Loucy (cell line): ENCODE measurements at regions not wholly inside any gene's neighbourhood (a gene's known extent, or its start where the extent isn't known, plus 50 kb on each side); places are given as distances from the start of the nearest gene placed in this dataset.

ENCODE experiments used
- H2AFZ ChIP-seq: fragments of 200-600 bp; sonication (generic); 2 replicates; pipeline ENCODE4 v1.6.0; 2016; ENCODE audit warnings: antibody characterized with exemption, mild to moderate bottlenecking, low read length, moderate library complexity
- H3F3A ChIP-seq: fragments of 200-600 bp; 2 replicates; pipeline ENCODE4 v1.6.0; 2016; ENCODE audit warnings: antibody characterized with exemption, low read depth, mild to moderate bottlenecking
- H3K27me3 ChIP-seq: fragments of 200-600 bp; sonication (generic); 2 replicates; pipeline ENCODE4 v1.6.1; 2014; ENCODE audit warnings: low read length, mild to moderate bottlenecking; ENCODE audit not compliant: insufficient read depth, poor library complexity, severe bottlenecking
- H3K36me3 ChIP-seq: fragments of 200-600 bp; sonication (generic); 2 replicates; pipeline ENCODE4 v1.6.1; 2016; ENCODE audit warnings: low read length; ENCODE audit not compliant: insufficient read depth
- H3K4me1 ChIP-seq: fragments of 200-600 bp; sonication (generic); 2 replicates; pipeline ENCODE4 v1.5.1; 2014; ENCODE audit warnings: low read length, mild to moderate bottlenecking; ENCODE audit not compliant: insufficient read depth, poor library complexity, severe bottlenecking
- H3K4me2 ChIP-seq: fragments of 200-600 bp; sonication (generic); 2 replicates; pipeline ENCODE4 v1.6.0; 2014; ENCODE audit warnings: antibody characterized with exemption, low read length, low read depth, mild to moderate bottlenecking; ENCODE audit not compliant: poor library complexity, severe bottlenecking
- H3K4me3 ChIP-seq: fragments of 200-600 bp; sonication (generic); 2 replicates; pipeline ENCODE4 v1.5.1; 2014; ENCODE audit warnings: low read length, mild to moderate bottlenecking, mixed read lengths; ENCODE audit not compliant: poor library complexity, severe bottlenecking
- H3K79me2 ChIP-seq: fragments of 200-600 bp; sonication (generic); 2 replicates; pipeline ENCODE4 v1.6.1; 2014; ENCODE audit warnings: low read length; ENCODE audit not compliant: insufficient read depth
- H3K9ac ChIP-seq: fragments of 200-600 bp; sonication (generic); 2 replicates; pipeline ENCODE4 v1.6.0; 2014; ENCODE audit warnings: mild to moderate bottlenecking, low read depth, low read length, moderate library complexity; ENCODE audit not compliant: poor library complexity, severe bottlenecking
- H3K9me2 ChIP-seq: fragments of 200-600 bp; sonication (generic); replicated peaks from 2 replicates; pipeline ENCODE4 v1.6.1; 2016; ENCODE audit warnings: low read depth, low read length, mixed read lengths
- H3K9me3 ChIP-seq: fragments of 200-600 bp; sonication (generic); 2 replicates; pipeline ENCODE4 v1.6.1; 2014; ENCODE audit warnings: mild to moderate bottlenecking, antibody characterized with exemption, low read length, low read depth; ENCODE audit not compliant: insufficient read depth
- H4K20me1 ChIP-seq: fragments of 200-600 bp; sonication (generic); 2 replicates; pipeline ENCODE4 v1.6.0; 2014; ENCODE audit warnings: antibody characterized with exemption, low read length, mild to moderate bottlenecking; ENCODE audit not compliant: insufficient read depth, poor library complexity, severe bottlenecking
- CTCF ChIP-seq: fragments of 200-600 bp; sonication (generic); conservative IDR thresholded peaks from 2 replicates; pipeline ENCODE4 v1.5.1; 2014; ENCODE audit warnings: mild to moderate bottlenecking, antibody characterized with exemption, low read length
- EZH2phosphoT487 ChIP-seq: fragments of 200-600 bp; IDR thresholded peaks from 2 replicates; pipeline ENCODE4 v1.6.1; 2018; ENCODE audit warnings: antibody characterized with exemption, mild to moderate bottlenecking, moderate library complexity, borderline replicate concordance

- TF ChIP-seq CTCF, result no peak
- TF ChIP-seq EZH2phosphoT487, result no peak
- Histone ChIP-seq H3K4me2 (no peak overlapping the region), H3K9ac (no peak overlapping the region)
Measured at GRCh38 chr17:15882777-15883176, 62.2 kb upstream of the ADORA2B start.

GRCh38 chr17:15883617-15884111 lies 61.3 kb upstream of the ADORA2B start:
- H3F3A ChIP-seq, result no peaks in the 10 kb centered on the region
- H3K79me2 ChIP-seq, result no peaks in the 10 kb centered on the region
- H3K27me3 ChIP-seq, result no peaks in the 10 kb centered on the region
- H2AFZ ChIP-seq, result no peak overlapping the region
- H3K9me2 ChIP-seq, result no peaks in the 10 kb centered on the region
- no peak overlapping the region for H3K9ac ChIP-seq
- no peak overlapping the region for H3K4me3 ChIP-seq
- no peaks in the 10 kb centered on the region for H4K20me1 ChIP-seq
- H3K4me1 ChIP-seq, result peaks cover 6% of the 10 kb centered on the region
- no peak for TF ChIP-seq CTCF
- TF ChIP-seq EZH2phosphoT487, result no peak
- H3K4me2 ChIP-seq, result no peak overlapping the region
- H3K9me3 ChIP-seq, result no peaks in the 10 kb centered on the region
- no peaks in the 10 kb centered on the region for H3K36me3 ChIP-seq

More at GRCh38 chr17:15882777-15883176, 62.2 kb upstream of the ADORA2B start:
- Histone ChIP-seq H2AFZ (no peak overlapping the region), H3K9me2 (no peaks in the 10 kb centered on the region), H3K79me2 (no peaks in the 10 kb centered on the region), H3K9me3 (no peaks in the 10 kb centered on the region), H3K4me3 (no peak overlapping the region), H3F3A (no peaks in the 10 kb centered on the region), H3K36me3 (no peaks in the 10 kb centered on the region), H4K20me1 (no peaks in the 10 kb centered on the region), H3K4me1 (peaks cover 6% of the 10 kb centered on the region), H3K27me3 (no peaks in the 10 kb centered on the region)

- Histone ChIP-seq H4K20me1 (no peaks in the 10 kb centered on the region), H3K4me1 (peaks cover 6% of the 10 kb centered on the region), H2AFZ (no peak overlapping the region), H3K79me2 (no peaks in the 10 kb centered on the region), H3K9me3 (no peaks in the 10 kb centered on the region), H3K4me2 (no peak overlapping the region), H3K9ac (no peak overlapping the region), H3K4me3 (no peak overlapping the region), H3K27me3 (no peaks in the 10 kb centered on the region), H3K9me2 (no peaks in the 10 kb centered on the region), H3K36me3 (no peaks in the 10 kb centered on the region), H3F3A (no peaks in the 10 kb centered on the region)
- TF ChIP-seq EZH2phosphoT487 (no peak), CTCF (no peak)
Measured at GRCh38 chr17:15884731-15885130, 60.2 kb upstream of the ADORA2B start.
